Cardiac muscle cell (in vitro differentiated cells and primary cell): ENCODE measurements at regions not wholly inside any gene's neighbourhood (a gene's known extent, or its start where the extent isn't known, plus 50 kb on each side); places are given as distances from the start of the nearest gene placed in this dataset.

Experiments used
- DNase-seq, 2 donors: peaks; one replicate each; pipeline versions ENCODE4 v3.0.0 to v3.0.0-alpha.2; 2010 to 2017; ENCODE audit warnings: low read depth in 1 of 2, low spot score in 1 of 2
- H3K27ac ChIP-seq: fragments of 200-600 bp; sonication (generic); 2 replicates; pipeline ENCODE4 v1.5.1; 2016
- H3K27me3 ChIP-seq: fragments of 200-600 bp; sonication (generic); 2 replicates; pipeline ENCODE4 v1.6.0; 2016; ENCODE audit warnings: control low read depth
- H3K36me3 ChIP-seq: fragments of 200-600 bp; sonication (generic); 2 replicates; pipeline ENCODE4 v1.5.1; 2016; ENCODE audit warnings: control low read depth
- H3K4me1 ChIP-seq: fragments of 200-600 bp; sonication (generic); 2 replicates; pipeline ENCODE4 v1.8.1; 2017; ENCODE audit warnings: low read depth, mild to moderate bottlenecking, mixed run types
- H3K4me3 ChIP-seq: fragments of 200-600 bp; sonication (generic); 2 replicates; pipeline ENCODE4 v1.5.1; 2016; ENCODE audit warnings: mild to moderate bottlenecking
- H3K9me3 ChIP-seq: fragments of 200-600 bp; sonication (generic); 2 replicates; pipeline ENCODE4 v1.5.1; 2017; ENCODE audit warnings: low read depth, mild to moderate bottlenecking, control low read depth
- CTCF ChIP-seq: IDR thresholded peaks from 2 replicates; pipeline ENCODE4 v1.5.1; 2012; ENCODE audit warnings: low read depth, mild to moderate bottlenecking, low read length

GRCh38 chr6:169388395-169389166 is 134.9 kb upstream of the THBS2 start:
- H3K9me3 ChIP-seq = no peaks in the 10 kb centered on the region
- no peak overlapping the region for H3K4me3 ChIP-seq
- no peak for TF ChIP-seq CTCF
- no peaks in the 10 kb centered on the region for H3K27me3 ChIP-seq
- H3K36me3 ChIP-seq = no peaks in the 10 kb centered on the region
- H3K4me1 ChIP-seq = no peaks in the 10 kb centered on the region
- DNase-seq = no peak
- no peak overlapping the region for H3K27ac ChIP-seq

- no peak for DNase-seq
- no peak for TF ChIP-seq CTCF
Observed at GRCh38 chr6:169387809-169388383, 134.2 kb upstream of the THBS2 start.

GRCh38 chr6:169386411-169387057 is 132.9 kb upstream of the THBS2 start:
- Histone ChIP-seq H3K36me3 (no peaks in the 10 kb centered on the region), H3K4me1 (no peaks in the 10 kb centered on the region), H3K27me3 (no peaks in the 10 kb centered on the region), H3K27ac (no peak overlapping the region), H3K4me3 (no peak overlapping the region), H3K9me3 (no peaks in the 10 kb centered on the region)
- TF ChIP-seq CTCF = no peak
- peak in 1 of 2 donors; percentile 63 for DNase-seq

More at GRCh38 chr6:169387809-169388383, 134.2 kb upstream of the THBS2 start:
- no peak overlapping the region for H3K27ac ChIP-seq
- H3K4me1 ChIP-seq = no peaks in the 10 kb centered on the region
- H3K36me3 ChIP-seq = no peaks in the 10 kb centered on the region
- H3K9me3 ChIP-seq = no peaks in the 10 kb centered on the region
- H3K27me3 ChIP-seq = no peaks in the 10 kb centered on the region
- no peak overlapping the region for H3K4me3 ChIP-seq

GRCh38 chr6:169385237-169385880 is 131.7 kb upstream of the THBS2 start:
- Histone ChIP-seq H3K27ac (no peak overlapping the region), H3K4me3 (no peak overlapping the region), H3K9me3 (no peaks in the 10 kb centered on the region), H3K4me1 (no peaks in the 10 kb centered on the region), H3K27me3 (no peaks in the 10 kb centered on the region), H3K36me3 (no peaks in the 10 kb centered on the region)
- no peak for TF ChIP-seq CTCF
- DNase-seq = no peak

GRCh38 chr6:169384291-169384690 is 130.6 kb upstream of the THBS2 start:
- H3K27me3 ChIP-seq = no peaks in the 10 kb centered on the region
- no peaks in the 10 kb centered on the region for H3K4me1 ChIP-seq
- H3K9me3 ChIP-seq = no peaks in the 10 kb centered on the region
- no peak overlapping the region for H3K4me3 ChIP-seq
- H3K36me3 ChIP-seq = no peaks in the 10 kb centered on the region
- H3K27ac ChIP-seq = no peak overlapping the region
- no peak for TF ChIP-seq CTCF
- DNase-seq = no peak
